Gastroesophageal sphincter (tissue), 4 donors: ENCODE measurements at regions not wholly inside any gene's neighbourhood (a gene's known extent, or its start where the extent isn't known, plus 50 kb on each side); places are given as distances from the start of the nearest gene placed in this dataset.

Source experiments
- ATAC-seq: fragments of 150-250 bp; one replicate; pipeline ENCODE4 v1.9.1; 2016; ENCODE audit warnings: mild to moderate bottlenecking, moderate library complexity
- H3K27ac ChIP-seq, 4 donors: fragments of 200-600 bp; sonication (generic) in 3 of 4; 1 replicate in 3 of 4; 2 replicates in 1 of 4; pipeline ENCODE4 v1.5.1; 2016 to 2019
- H3K27me3 ChIP-seq: fragments of 200-600 bp; sonication (generic); one replicate; pipeline ENCODE4 v1.5.1; 2019
- H3K36me3 ChIP-seq, 2 donors: fragments of 200-600 bp; sonication (generic); one replicate each; pipeline ENCODE4 v1.5.1; 2019; ENCODE audit warnings: control low read depth in 1 of 2
- H3K4me1 ChIP-seq, 3 donors: fragments of 200-600 bp; sonication (generic); 1 replicate in 2 of 3; 2 replicates in 1 of 3; pipeline ENCODE4 v1.5.1; 2016 to 2019; ENCODE audit warnings: control low read depth in 2 of 3
- H3K4me3 ChIP-seq, 2 donors: fragments of 200-600 bp; sonication (generic); one replicate each; pipeline ENCODE4 v1.5.1; 2019; ENCODE audit warnings: mild to moderate bottlenecking in 1 of 2, moderate library complexity in 1 of 2
- H3K9me3 ChIP-seq, 3 donors: fragments of 200-600 bp; sonication (generic); one replicate each; pipeline ENCODE4 v1.5.1; 2017 to 2019; ENCODE audit warnings: control low read depth in 2 of 3
- CTCF ChIP-seq, 4 experiments: fragments of 200-600 bp in 2 of 4; fragments of 450-650 bp in 2 of 4; sonication (generic) in 1 of 4; IDR thresholded peaks; one replicate each; pipeline ENCODE4 v1.5.1; 2017 to 2019; ENCODE audit warnings: antibody characterized with exemption in 4 of 4, mild to moderate bottlenecking in 2 of 4, moderate library complexity in 2 of 4
- EP300 ChIP-seq: sonication (generic); formaldehyde crosslinking; IDR thresholded peaks from one replicate; pipeline ENCODE4 v1.6.1; 2017; ENCODE audit warnings: antibody characterized with exemption, mild to moderate bottlenecking
- POLR2A ChIP-seq, 2 donors: fragments of 450-650 bp; IDR thresholded peaks; one replicate each; pipeline ENCODE4 v1.6.1; 2017; ENCODE audit warnings: antibody characterized with exemption in 2 of 2, mild to moderate bottlenecking in 2 of 2, moderate library complexity in 1 of 2
- POLR2AphosphoS5 ChIP-seq: sonication (generic); formaldehyde crosslinking; IDR thresholded peaks from one replicate; pipeline ENCODE4 v1.6.1; 2017; ENCODE audit warnings: antibody characterized with exemption
- WGBS, 2 donors: methylation state at CpG; one replicate each; pipeline ENCODE4 v1.1.5; 2018; ENCODE audit warnings: low coverage in 1 of 2; 5-methylcytosine and 5-hydroxymethylcytosine counted together

GRCh38 chr6:147802459-147802858 is 294.0 kb downstream of the SAMD5 start:
- H3K4me3 ChIP-seq = no peak overlapping the region
- TF ChIP-seq POLR2A (IDR thresholded peaks at IDR 0.05) (no peak), CTCF (IDR thresholded peaks at IDR 0.05) (no peak), POLR2AphosphoS5 (no peak), EP300 (no peak)
- no peak for ATAC-seq
- WGBS, 2 donors = 55 to 71% methylated on average over 2 to 4 of the region's 4 CpGs
- H3K9me3 ChIP-seq = peaks cover 0 to 20% (median 0%) of the 10 kb centered on the region in 3 donors
- H3K36me3 ChIP-seq = no peaks in the 10 kb centered on the region
- H3K27ac ChIP-seq = no peak overlapping the region
- H3K4me1 ChIP-seq = no peaks in the 10 kb centered on the region
- no peaks in the 10 kb centered on the region for H3K27me3 ChIP-seq

- TF ChIP-seq EP300 (no peak), CTCF (IDR thresholded peaks at IDR 0.05) (no peak), POLR2AphosphoS5 (no peak)
- Histone ChIP-seq H3K4me1 (no peaks in the 10 kb centered on the region), H3K27ac (no peak overlapping the region), H3K36me3 (no peaks in the 10 kb centered on the region), H3K27me3 (no peaks in the 10 kb centered on the region), H3K9me3 (peaks cover 0 to 22% (median 0%) of the 10 kb centered on the region in 3 donors), H3K4me3 (no peak overlapping the region)
- ATAC-seq = no peak
- WGBS, 2 donors = 57 to 80% methylated on average over 1 of the region's 1 CpG
These were observed 296.7 kb downstream of the SAMD5 start for GRCh38 chr6:147805155-147805554.

GRCh38 chr6:147806697-147807096 is 298.2 kb downstream of the SAMD5 start:
- WGBS, 2 donors = 100% methylated on average over 1 of the region's 1 CpG
- no peak overlapping the region for H3K27ac ChIP-seq
- H3K4me3 ChIP-seq = no peak overlapping the region
- no peak for ATAC-seq
- no peaks in the 10 kb centered on the region for H3K36me3 ChIP-seq
- H3K4me1 ChIP-seq = no peaks in the 10 kb centered on the region
- H3K27me3 ChIP-seq = peaks cover 10% of the 10 kb centered on the region
- no peak for TF ChIP-seq POLR2A (IDR thresholded peaks at IDR 0.05)
- no peak for TF ChIP-seq EP300
- no peak for TF ChIP-seq POLR2AphosphoS5
- no peak for TF ChIP-seq CTCF (IDR thresholded peaks at IDR 0.05)
- peaks cover 0 to 22% (median 0%) of the 10 kb centered on the region in 3 donors for H3K9me3 ChIP-seq

- ATAC-seq = no peak
- Histone ChIP-seq H3K4me1 (no peaks in the 10 kb centered on the region), H3K36me3 (no peaks in the 10 kb centered on the region), H3K27me3 (peaks cover 12% of the 10 kb centered on the region), H3K9me3 (peaks cover 0 to 22% (median 0%) of the 10 kb centered on the region in 3 donors), H3K27ac (no peak overlapping the region), H3K4me3 (no peak overlapping the region)
- WGBS, 2 donors = 37 to 65% methylated on average over 4 of the region's 4 CpGs
- no peak for TF ChIP-seq POLR2AphosphoS5
- no peak for TF ChIP-seq POLR2A (IDR thresholded peaks at IDR 0.05)
- TF ChIP-seq CTCF (IDR thresholded peaks at IDR 0.05) = no peak
- no peak for TF ChIP-seq EP300
These were observed 300.1 kb downstream of the SAMD5 start for GRCh38 chr6:147808640-147809039.

- peaks cover 0 to 7% (median 0%) of the 10 kb centered on the region in 3 donors for H3K9me3 ChIP-seq
- 82 to 86% methylated on average over 6 of the region's 6 CpGs for WGBS, 2 donors
- no peak for ATAC-seq
These were observed 303.6 kb downstream of the SAMD5 start for GRCh38 chr6:147811913-147812629.

More at GRCh38 chr6:147811913-147812629, 303.6 kb downstream of the SAMD5 start:
- TF ChIP-seq POLR2AphosphoS5 (no peak), EP300 (no peak), CTCF (IDR thresholded peaks at IDR 0.05) (no peak), POLR2A (IDR thresholded peaks at IDR 0.05) (no peak)
- H3K36me3 ChIP-seq = no peaks in the 10 kb centered on the region
- H3K27ac ChIP-seq = no peak overlapping the region
- peaks cover 12% of the 10 kb centered on the region for H3K27me3 ChIP-seq
- no peaks in the 10 kb centered on the region for H3K4me1 ChIP-seq
- H3K4me3 ChIP-seq = no peak overlapping the region
